CD14-positive monocyte (primary cell): ENCODE measurements at regions not wholly inside any gene's neighbourhood (a gene's known extent, or its start where the extent isn't known, plus 50 kb on each side); places are given as distances from the start of the nearest gene placed in this dataset.

Experiments used
- DNase-seq, 3 donors: peaks; one replicate each; pipeline ENCODE4 v3.0.0-alpha.2; 2011 to 2022
- H2AFZ ChIP-seq: 2 replicates; pipeline ENCODE4 v1.6.0; 2012; ENCODE audit warnings: mild to moderate bottlenecking, low read depth, low read length, inconsistent platforms; ENCODE audit not compliant: insufficient read depth, poor library complexity, severe bottlenecking
- H3K27ac ChIP-seq, 2 donors: 1 replicate in 1 of 2; 2 replicates in 1 of 2; pipeline ENCODE4 v1.5.1; 2012 to 2013; ENCODE audit warnings: low read length in 2 of 2, control low read depth in 1 of 2, inconsistent platforms in 1 of 2, low read depth in 1 of 2, mild to moderate bottlenecking in 1 of 2
- H3K27me3 ChIP-seq, 2 donors: one replicate each; pipeline versions ENCODE4 v1.6.0 to v1.6.1; 2011 to 2013; ENCODE audit warnings: low read length in 2 of 2; ENCODE audit not compliant: control insufficient read depth in 2 of 2, insufficient read depth in 2 of 2
- H3K36me3 ChIP-seq, 2 donors: replicated peaks in 1 of 2; 1 replicate in 1 of 2; 2 replicates in 1 of 2; pipeline versions ENCODE4 v1.5.1 to v1.6.1; 2012 to 2013; ENCODE audit warnings: low read length in 2 of 2, control low read depth in 1 of 2, inconsistent platforms in 1 of 2, mild to moderate bottlenecking in 1 of 2; ENCODE audit not compliant: insufficient read depth in 2 of 2, control insufficient read depth in 1 of 2
- H3K4me1 ChIP-seq, 2 donors: 1 replicate in 1 of 2; 2 replicates in 1 of 2; pipeline versions ENCODE4 v1.5.1 to v1.6.1; 2012 to 2013; ENCODE audit warnings: low read length in 2 of 2, control low read depth in 1 of 2, inconsistent platforms in 1 of 2, mild to moderate bottlenecking in 1 of 2, moderate library complexity in 1 of 2; ENCODE audit not compliant: insufficient read depth in 2 of 2, control insufficient read depth in 1 of 2
- H3K4me2 ChIP-seq: replicated peaks from 2 replicates; pipeline ENCODE3; 2012; ENCODE audit warnings: low read length, moderate library complexity, mild to moderate bottlenecking; ENCODE audit not compliant: poor library complexity, severe bottlenecking; ENCODE audit errors: extremely low read depth
- H3K4me3 ChIP-seq, 3 experiments: fragments of 200-600 bp in 1 of 3; sonication (generic) in 1 of 3; replicated peaks in 1 of 3; 1 replicate in 2 of 3; 2 replicates in 1 of 3; pipeline ENCODE4 v1.5.1; 2011 to 2013; ENCODE audit warnings: low read length in 3 of 3, mild to moderate bottlenecking in 3 of 3, control low read depth in 2 of 3, low read depth in 2 of 3, inconsistent platforms in 1 of 3, moderate library complexity in 1 of 3
- H3K79me2 ChIP-seq: 2 replicates; pipeline ENCODE4 v1.6.0; 2012; ENCODE audit warnings: mild to moderate bottlenecking, control low read depth, inconsistent platforms, low read length, moderate library complexity; ENCODE audit not compliant: insufficient read depth
- H3K9ac ChIP-seq: 2 replicates; pipeline ENCODE4 v1.6.0; 2017; ENCODE audit warnings: low read length, mild to moderate bottlenecking; ENCODE audit not compliant: insufficient read depth, poor library complexity, severe bottlenecking
- H3K9me3 ChIP-seq, 2 donors: replicated peaks in 1 of 2; 1 replicate in 1 of 2; 2 replicates in 1 of 2; pipeline versions ENCODE4 v1.5.1 to v1.6.1; 2012 to 2013; ENCODE audit warnings: low read length in 2 of 2, control low read depth in 1 of 2; ENCODE audit not compliant: control insufficient read depth in 1 of 2, insufficient read depth in 1 of 2
- H4K20me1 ChIP-seq: 2 replicates; pipeline ENCODE4 v1.6.0; 2012; ENCODE audit warnings: mild to moderate bottlenecking, low read length, control low read depth, moderate library complexity; ENCODE audit not compliant: insufficient read depth
- H3K27ac Mint-ChIP-seq, 7 donors: one replicate each; pipeline ENCODE4 v1.8.0; 2020; ENCODE audit warnings: mild to moderate bottlenecking in 7 of 7, mixed read lengths in 7 of 7, moderate library complexity in 6 of 7, inconsistent platforms in 2 of 7
- H3K27me3 Mint-ChIP-seq, 3 donors: one replicate each; pipeline ENCODE4 v1.8.0; 2021 to 2022; ENCODE audit warnings: low read depth in 3 of 3, mild to moderate bottlenecking in 3 of 3, mixed read lengths in 3 of 3, moderate library complexity in 3 of 3, inconsistent platforms in 1 of 3
- H3K36me3 Mint-ChIP-seq, 2 donors: one replicate each; pipeline ENCODE4 v1.8.0; 2020; ENCODE audit warnings: mixed read lengths in 2 of 2, inconsistent platforms in 1 of 2, mild to moderate bottlenecking in 1 of 2
- H3K4me1 Mint-ChIP-seq: one replicate; pipeline ENCODE4 v1.8.0; 2020; ENCODE audit warnings: mild to moderate bottlenecking, mixed read lengths
- H3K4me3 Mint-ChIP-seq, 2 donors: one replicate each; pipeline ENCODE4 v1.8.0; 2020; ENCODE audit warnings: mild to moderate bottlenecking in 2 of 2, mixed read lengths in 2 of 2, moderate library complexity in 1 of 2
- H3K9me3 Mint-ChIP-seq, 7 donors: one replicate each; pipeline ENCODE4 v1.8.0; 2020 to 2022; ENCODE audit warnings: mixed read lengths in 7 of 7, mild to moderate bottlenecking in 6 of 7, moderate library complexity in 6 of 7, inconsistent platforms in 2 of 7
- CTCF ChIP-seq: fragments of 200-600 bp; IDR thresholded peaks from one replicate; pipeline ENCODE4 v1.8.0; 2022; ENCODE audit warnings: antibody characterized with exemption, mild to moderate bottlenecking
- WGBS: methylation state at CpG from one replicate; pipeline ENCODE4 v1.1.5; 2013; ENCODE audit warnings: missing lambda C conversion rate; ENCODE audit not compliant: insufficient coverage; 5-methylcytosine and 5-hydroxymethylcytosine counted together
- intact Hi-C, 2 donors: fragments of 100-400 bp; cut with micrococcal nuclease; formaldehyde crosslinking; loops; one replicate each; pipeline versions ENCODE4 v1.15.0 to v1.15.1; 2023

- Histone ChIP-seq H3K4me1 (no peaks in the 10 kb centered on the region), H3K4me2 (no peak overlapping the region), H3K9ac (no peak overlapping the region), H2AFZ (no peak overlapping the region), H3K79me2 (no peaks in the 10 kb centered on the region), H3K27me3 (no peaks in the 10 kb centered on the region), H3K36me3 (no peaks in the 10 kb centered on the region), H3K9me3 (no peaks in the 10 kb centered on the region), H3K27ac (no peak overlapping the region), H3K4me3 (no peak overlapping the region), H4K20me1 (no peaks in the 10 kb centered on the region)
- H3K4me3 Mint-ChIP-seq = no peak overlapping the region
- H3K4me1 Mint-ChIP-seq = no peaks in the 10 kb centered on the region
- H3K27me3 Mint-ChIP-seq = peaks cover 0 to 28% (median 5%) of the 10 kb centered on the region in 3 donors
- H3K27ac Mint-ChIP-seq = no peak overlapping the region
- no peaks in the 10 kb centered on the region for H3K36me3 Mint-ChIP-seq
- no peak for DNase-seq
- no peaks in the 10 kb centered on the region for H3K9me3 Mint-ChIP-seq
- no peak for TF ChIP-seq CTCF
- WGBS = 62% methylated on average over 4 of the region's 5 CpGs
- intact Hi-C loops = no loop called here
These were observed 211.3 kb downstream of the ENGASE start for GRCh38 chr17:79285973-79286372.

GRCh38 chr17:79282294-79282693, 207.7 kb downstream of the ENGASE start:
- Histone ChIP-seq H4K20me1 (no peaks in the 10 kb centered on the region), H3K27ac (no peak overlapping the region), H3K79me2 (no peaks in the 10 kb centered on the region), H3K27me3 (no peaks in the 10 kb centered on the region), H3K4me3 (no peak overlapping the region), H3K4me1 (no peaks in the 10 kb centered on the region), H2AFZ (no peak overlapping the region), H3K9ac (no peak overlapping the region), H3K36me3 (no peaks in the 10 kb centered on the region), H3K9me3 (no peaks in the 10 kb centered on the region), H3K4me2 (no peak overlapping the region)
- no peak for TF ChIP-seq CTCF
- no peak overlapping the region for H3K27ac Mint-ChIP-seq
- intact Hi-C loops = no loop called here
- peaks cover 0 to 2% (median 0%) of the 10 kb centered on the region in 7 donors for H3K9me3 Mint-ChIP-seq
- peaks cover 2 to 20% (median 2%) of the 10 kb centered on the region in 3 donors for H3K27me3 Mint-ChIP-seq
- H3K4me1 Mint-ChIP-seq = no peaks in the 10 kb centered on the region
- H3K4me3 Mint-ChIP-seq = no peak overlapping the region
- no peak for DNase-seq
- H3K36me3 Mint-ChIP-seq = no peaks in the 10 kb centered on the region
- 78% methylated on average over 8 of the region's 10 CpGs for WGBS
